HL-60 (cell line): ENCODE measurements at regions not wholly inside any gene's neighbourhood (a gene's known extent, or its start where the extent isn't known, plus 50 kb on each side); places are given as distances from the start of the nearest gene placed in this dataset.

Source experiments
- DNase-seq, 2 experiments: peaks; one replicate each; pipeline ENCODE4 v3.0.0-alpha.2; 2010 to 2020; ENCODE audit warnings: low read depth in 1 of 2, low spot score in 1 of 2
- H3K27ac ChIP-seq: fragments of 250-450 bp; sonication (Bioruptor Pico); replicated peaks from 2 replicates; pipeline ENCODE4 v1.5.1; 2020; ENCODE audit warnings: mild to moderate bottlenecking, moderate library complexity
- H3K27me3 ChIP-seq: fragments of 250-450 bp; sonication (Bioruptor Pico); 2 replicates; pipeline ENCODE4 v1.5.1; 2021; ENCODE audit warnings: mild to moderate bottlenecking, moderate library complexity; ENCODE audit not compliant: insufficient read depth, poor library complexity, severe bottlenecking
- H3K4me3 ChIP-seq: replicated peaks from 2 replicates; pipeline ENCODE4 v1.5.1; 2011; ENCODE audit warnings: mild to moderate bottlenecking, control low read depth, low read length; ENCODE audit not compliant: insufficient read depth
- CTCF ChIP-seq: IDR thresholded peaks from one replicate; pipeline ENCODE4 v1.5.1; 2011; ENCODE audit warnings: low read length, control low read depth, inconsistent platforms; ENCODE audit not compliant: insufficient read depth
- GABPA ChIP-seq: IDR thresholded peaks from 2 replicates; pipeline ENCODE4 v1.6.1; 2012; ENCODE audit warnings: low read depth
- POLR2AphosphoS5 ChIP-seq: IDR thresholded peaks from 2 replicates; pipeline ENCODE4 v1.6.1; 2012; ENCODE audit warnings: low read depth
- SPI1 ChIP-seq: IDR thresholded peaks from 2 replicates; pipeline ENCODE4 v1.6.1; 2012; ENCODE audit warnings: low read depth, mild to moderate bottlenecking, borderline replicate concordance
- TF ChIP-seq, protein P1 (sequence below): IDR thresholded peaks from 2 replicates; pipeline ENCODE4 v1.6.1; 2012; ENCODE audit warnings: low read depth; ENCODE audit not compliant: insufficient replicate concordance

- TF ChIP-seq POLR2AphosphoS5 = no peak
- no peak for TF ChIP-seq GABPA
- TF ChIP-seq CTCF = no peak
- TF ChIP-seq SPI1 = no peak
- TF ChIP-seq, protein P1, sequence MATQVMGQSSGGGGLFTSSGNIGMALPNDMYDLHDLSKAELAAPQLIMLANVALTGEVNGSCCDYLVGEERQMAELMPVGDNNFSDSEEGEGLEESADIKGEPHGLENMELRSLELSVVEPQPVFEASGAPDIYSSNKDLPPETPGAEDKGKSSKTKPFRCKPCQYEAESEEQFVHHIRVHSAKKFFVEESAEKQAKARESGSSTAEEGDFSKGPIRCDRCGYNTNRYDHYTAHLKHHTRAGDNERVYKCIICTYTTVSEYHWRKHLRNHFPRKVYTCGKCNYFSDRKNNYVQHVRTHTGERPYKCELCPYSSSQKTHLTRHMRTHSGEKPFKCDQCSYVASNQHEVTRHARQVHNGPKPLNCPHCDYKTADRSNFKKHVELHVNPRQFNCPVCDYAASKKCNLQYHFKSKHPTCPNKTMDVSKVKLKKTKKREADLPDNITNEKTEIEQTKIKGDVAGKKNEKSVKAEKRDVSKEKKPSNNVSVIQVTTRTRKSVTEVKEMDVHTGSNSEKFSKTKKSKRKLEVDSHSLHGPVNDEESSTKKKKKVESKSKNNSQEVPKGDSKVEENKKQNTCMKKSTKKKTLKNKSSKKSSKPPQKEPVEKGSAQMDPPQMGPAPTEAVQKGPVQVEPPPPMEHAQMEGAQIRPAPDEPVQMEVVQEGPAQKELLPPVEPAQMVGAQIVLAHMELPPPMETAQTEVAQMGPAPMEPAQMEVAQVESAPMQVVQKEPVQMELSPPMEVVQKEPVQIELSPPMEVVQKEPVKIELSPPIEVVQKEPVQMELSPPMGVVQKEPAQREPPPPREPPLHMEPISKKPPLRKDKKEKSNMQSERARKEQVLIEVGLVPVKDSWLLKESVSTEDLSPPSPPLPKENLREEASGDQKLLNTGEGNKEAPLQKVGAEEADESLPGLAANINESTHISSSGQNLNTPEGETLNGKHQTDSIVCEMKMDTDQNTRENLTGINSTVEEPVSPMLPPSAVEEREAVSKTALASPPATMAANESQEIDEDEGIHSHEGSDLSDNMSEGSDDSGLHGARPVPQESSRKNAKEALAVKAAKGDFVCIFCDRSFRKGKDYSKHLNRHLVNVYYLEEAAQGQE = no peak
- Histone ChIP-seq H3K27me3 (no peaks in the 10 kb centered on the region), H3K4me3 (no peak overlapping the region), H3K27ac (no peak overlapping the region)
- no peak for DNase-seq
Observed at GRCh38 chr7:68671046-68671445, 927.2 kb upstream of the AUTS2 start.

- DNase-seq = no peak
Observed at GRCh38 chr7:68671671-68672070, 926.6 kb upstream of the AUTS2 start.

GRCh38 chr7:68674826-68675225 lies 923.4 kb upstream of the AUTS2 start:
- DNase-seq = no peak
- no peak overlapping the region for H3K27ac ChIP-seq

More at GRCh38 chr7:68671671-68672070, 926.6 kb upstream of the AUTS2 start:
- no peaks in the 10 kb centered on the region for H3K27me3 ChIP-seq
- TF ChIP-seq, protein P1 = no peak
- TF ChIP-seq POLR2AphosphoS5 = no peak
- TF ChIP-seq GABPA = no peak
- TF ChIP-seq CTCF = no peak
- TF ChIP-seq SPI1 = no peak
- no peak overlapping the region for H3K4me3 ChIP-seq
- H3K27ac ChIP-seq = no peak overlapping the region

More at GRCh38 chr7:68674826-68675225, 923.4 kb upstream of the AUTS2 start:
- H3K27me3 ChIP-seq = no peaks in the 10 kb centered on the region
- TF ChIP-seq, protein P1 = no peak
- TF ChIP-seq GABPA (no peak), POLR2AphosphoS5 (no peak), CTCF (no peak), SPI1 (no peak)
- H3K4me3 ChIP-seq = no peak overlapping the region
